Neural progenitor cell (in vitro differentiated cells): ENCODE measurements at regions not wholly inside any gene's neighbourhood (a gene's known extent, or its start where the extent isn't known, plus 50 kb on each side); places are given as distances from the start of the nearest gene placed in this dataset.

Experiments
- DNase-seq: peaks from one replicate; pipeline ENCODE4 v3.0.0-alpha.2; 2016; ENCODE audit warnings: low spot score
- H2AFZ ChIP-seq: fragments of 200-600 bp; sonication (generic); replicated peaks from 2 replicates; pipeline ENCODE4 v1.6.1; 2016; ENCODE audit warnings: antibody characterized with exemption
- H3F3A ChIP-seq: fragments of 200-600 bp; sonication (generic); 2 replicates; pipeline ENCODE4 v1.6.1; 2016; ENCODE audit warnings: antibody characterized with exemption, low read depth
- H3K27ac ChIP-seq: fragments of 200-600 bp; sonication (generic); 2 replicates; pipeline ENCODE4 v1.5.1; 2016; ENCODE audit warnings: mild to moderate bottlenecking
- H3K27me3 ChIP-seq: fragments of 200-600 bp; sonication (generic); 2 replicates; pipeline ENCODE4 v1.6.1; 2016; ENCODE audit warnings: mild to moderate bottlenecking, moderate library complexity
- H3K36me3 ChIP-seq: fragments of 200-600 bp; sonication (generic); 2 replicates; pipeline ENCODE4 v1.5.1; 2016
- H3K4me1 ChIP-seq: fragments of 200-600 bp; sonication (generic); 2 replicates; pipeline ENCODE4 v1.6.1; 2016; ENCODE audit warnings: mixed run types
- H3K4me2 ChIP-seq: fragments of 200-600 bp; sonication (generic); 2 replicates; pipeline ENCODE4 v1.6.1; 2016
- H3K4me3 ChIP-seq: fragments of 200-600 bp; sonication (generic); 2 replicates; pipeline ENCODE4 v1.5.1; 2016
- H3K79me2 ChIP-seq: fragments of 200-600 bp; sonication (generic); 2 replicates; pipeline ENCODE4 v1.6.1; 2016; ENCODE audit warnings: low read depth
- H3K9ac ChIP-seq: fragments of 200-600 bp; sonication (generic); 2 replicates; pipeline ENCODE4 v1.6.1; 2016
- H3K9me3 ChIP-seq: fragments of 200-600 bp; sonication (generic); 2 replicates; pipeline ENCODE4 v1.5.1; 2016; ENCODE audit warnings: low read depth
- H4K20me1 ChIP-seq: fragments of 200-600 bp; sonication (generic); 2 replicates; pipeline ENCODE4 v1.6.1; 2016; ENCODE audit warnings: low read depth
- H3K27ac Mint-ChIP-seq: 3 replicates; pipeline ENCODE4 v1.8.0; 2021; ENCODE audit warnings: mixed read lengths
- H3K27me3 Mint-ChIP-seq: 2 replicates; pipeline ENCODE4 v1.8.0; 2022; ENCODE audit warnings: low read depth, mild to moderate bottlenecking, inconsistent platforms, moderate library complexity, mixed read lengths; ENCODE audit not compliant: insufficient read depth
- H3K36me3 Mint-ChIP-seq: 3 replicates; pipeline ENCODE4 v1.8.0; 2021; ENCODE audit warnings: mixed read lengths
- H3K4me1 Mint-ChIP-seq: 3 replicates; pipeline ENCODE4 v1.8.0; 2021; ENCODE audit warnings: mixed read lengths
- H3K4me3 Mint-ChIP-seq: 3 replicates; pipeline ENCODE4 v1.8.0; 2021; ENCODE audit warnings: mild to moderate bottlenecking, moderate library complexity, mixed read lengths
- H3K9me3 Mint-ChIP-seq: 3 replicates; pipeline ENCODE4 v1.8.0; 2020; ENCODE audit warnings: mixed read lengths
- CTCF ChIP-seq: fragments of 200-600 bp; sonication (generic); IDR thresholded peaks from 2 replicates; pipeline ENCODE4 v1.5.1; 2017; ENCODE audit warnings: antibody characterized with exemption, mild to moderate bottlenecking
- EZH2 ChIP-seq: fragments of 200-600 bp; sonication (generic); IDR thresholded peaks from 2 replicates; pipeline ENCODE4 v1.6.1; 2017; ENCODE audit warnings: antibody characterized with exemption, mild to moderate bottlenecking, moderate library complexity
- EZH2phosphoT487 ChIP-seq: fragments of 200-600 bp; sonication (generic); IDR thresholded peaks from 2 replicates; pipeline ENCODE4 v1.6.1; 2017; ENCODE audit warnings: antibody characterized with exemption

DNA sequence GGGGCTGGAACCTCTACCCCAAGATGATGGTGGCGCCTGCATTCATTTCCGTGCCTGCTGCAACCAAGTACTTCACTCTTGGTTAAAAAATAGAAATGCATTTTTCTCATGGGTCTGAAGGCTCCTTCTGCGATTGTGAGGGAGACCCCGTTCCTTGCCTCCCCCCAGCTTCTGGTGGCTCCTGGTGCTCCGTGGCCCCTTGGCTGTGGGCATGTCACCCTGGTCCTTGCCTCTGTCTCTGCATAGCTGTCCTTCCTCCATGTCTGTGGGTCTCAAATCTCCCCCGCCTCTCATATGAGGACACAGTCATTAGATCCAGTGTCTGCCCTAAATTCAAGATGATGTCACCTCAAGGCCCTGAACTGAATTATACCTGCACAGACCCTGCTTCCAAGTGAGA is 317.9 kb downstream of the TCERG1L start:
- H3K4me1 ChIP-seq: no peaks in the 10 kb centered on the region
- no peak for DNase-seq
- Mint-ChIP-seq H3K36me3 (no peaks in the 10 kb centered on the region), H3K27me3 (peaks cover 3% of the 10 kb centered on the region), H3K4me3 (no peak overlapping the region), H3K9me3 (peaks cover 7% of the 10 kb centered on the region), H3K4me1 (no peaks in the 10 kb centered on the region), H3K27ac (no peak overlapping the region)
- H3K36me3 ChIP-seq: no peaks in the 10 kb centered on the region
- H3K27me3 ChIP-seq: no peaks in the 10 kb centered on the region
- no peak overlapping the region for H3K27ac ChIP-seq
- no peak overlapping the region for H3K4me2 ChIP-seq
- no peak overlapping the region for H3K9ac ChIP-seq
- H3K4me3 ChIP-seq: no peak overlapping the region
- no peak overlapping the region for H2AFZ ChIP-seq
- no peaks in the 10 kb centered on the region for H3K9me3 ChIP-seq
- TF ChIP-seq EZH2: no peak
- no peak for TF ChIP-seq CTCF
- TF ChIP-seq EZH2phosphoT487: no peak
- H3K79me2 ChIP-seq: no peaks in the 10 kb centered on the region
- no peaks in the 10 kb centered on the region for H3F3A ChIP-seq
- no peaks in the 10 kb centered on the region for H4K20me1 ChIP-seq

DNA sequence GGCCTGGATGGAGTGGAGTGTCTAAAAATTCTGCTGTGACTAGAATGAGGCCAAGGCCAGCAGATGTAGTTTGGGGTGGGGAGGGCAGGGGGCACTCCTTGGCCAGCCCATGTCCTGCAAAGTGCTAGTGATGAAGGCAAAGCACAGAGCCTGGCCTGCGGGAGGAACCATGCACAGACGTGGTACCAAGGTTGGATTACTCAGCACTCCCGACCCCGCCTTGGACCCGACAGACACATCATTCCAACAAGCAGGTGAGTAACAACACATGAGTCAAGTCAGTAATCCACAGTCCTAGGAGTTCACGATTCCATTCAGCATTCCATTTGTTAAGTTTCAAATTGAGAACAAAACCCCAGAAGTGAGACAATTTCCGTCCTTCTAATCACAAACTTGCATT is 317.3 kb downstream of the TCERG1L start:
- Histone ChIP-seq H3K36me3 (no peaks in the 10 kb centered on the region), H3K79me2 (no peaks in the 10 kb centered on the region), H3K4me1 (no peaks in the 10 kb centered on the region), H3F3A (no peaks in the 10 kb centered on the region), H3K27me3 (no peaks in the 10 kb centered on the region), H3K4me3 (no peak overlapping the region), H2AFZ (no peak overlapping the region), H3K27ac (no peak overlapping the region), H3K9ac (no peak overlapping the region), H3K9me3 (no peaks in the 10 kb centered on the region), H4K20me1 (no peaks in the 10 kb centered on the region), H3K4me2 (no peak overlapping the region)
- no peak overlapping the region for H3K27ac Mint-ChIP-seq
- H3K27me3 Mint-ChIP-seq: peaks cover 4% of the 10 kb centered on the region
- H3K36me3 Mint-ChIP-seq: no peaks in the 10 kb centered on the region
- DNase-seq: no peak
- no peak overlapping the region for H3K4me3 Mint-ChIP-seq
- peaks cover 7% of the 10 kb centered on the region for H3K9me3 Mint-ChIP-seq
- no peak for TF ChIP-seq EZH2phosphoT487
- no peak for TF ChIP-seq EZH2
- TF ChIP-seq CTCF: no peak
- no peaks in the 10 kb centered on the region for H3K4me1 Mint-ChIP-seq

DNA sequence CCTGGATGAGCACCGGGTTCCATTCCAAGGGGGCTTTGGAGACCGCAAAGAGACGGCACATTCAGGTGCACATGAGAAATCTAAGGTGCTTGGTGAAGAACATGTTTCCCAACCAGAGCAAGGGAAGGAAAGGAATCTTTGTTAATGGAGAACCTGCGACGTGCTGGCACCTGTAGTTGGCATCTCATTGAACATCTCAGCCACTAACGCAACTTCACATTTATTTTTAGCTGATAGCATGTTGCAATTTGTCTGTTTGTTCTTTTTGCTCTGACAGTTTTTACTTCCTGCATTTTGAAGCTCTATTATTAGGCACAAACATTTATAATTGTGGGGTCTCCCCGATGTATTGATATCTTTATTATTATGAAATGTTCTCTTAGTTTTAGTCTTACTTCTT is 316.7 kb downstream of the TCERG1L start:
- Histone ChIP-seq H3K36me3 (no peaks in the 10 kb centered on the region), H3K4me1 (no peaks in the 10 kb centered on the region), H3K4me3 (no peak overlapping the region), H3F3A (no peaks in the 10 kb centered on the region), H2AFZ (no peak overlapping the region), H4K20me1 (no peaks in the 10 kb centered on the region), H3K79me2 (no peaks in the 10 kb centered on the region), H3K9ac (no peak overlapping the region), H3K9me3 (no peaks in the 10 kb centered on the region), H3K27me3 (no peaks in the 10 kb centered on the region), H3K27ac (no peak overlapping the region), H3K4me2 (no peak overlapping the region)
- TF ChIP-seq EZH2phosphoT487 (no peak), CTCF (no peak), EZH2 (no peak)
- Mint-ChIP-seq H3K4me1 (no peaks in the 10 kb centered on the region), H3K27me3 (peaks cover 5% of the 10 kb centered on the region), H3K4me3 (no peak overlapping the region), H3K27ac (no peak overlapping the region), H3K9me3 (peaks cover 7% of the 10 kb centered on the region), H3K36me3 (no peaks in the 10 kb centered on the region)
- no peak for DNase-seq
